ENCODE measurements at regions not wholly inside any gene's neighbourhood (a gene's known extent, or its start where the extent isn't known, plus 50 kb on each side); places are given as distances from the start of the nearest gene placed in this dataset.
A peak's percentile ranks its signal among the peaks of the same experiment; 100 is the strongest.

- TF ChIP-seq ZHX1 (conservative IDR thresholded peaks at IDR 0.05; ENCODE audit: low read length), result no peak
- 0 out of 2 replicates have a peak, but pooled peaks have one; percentile 46 for TF ChIP-seq EZH2 (IDR thresholded peaks at IDR 0.05; ENCODE audit: borderline replicate concordance, low read depth, low read length)
- TF ChIP-seq POLR2A (conservative IDR thresholded peaks at IDR 0.05), result no peak
- peak; percentile 45; the same call in 1 of the 2 replicates for TF ChIP-seq L3MBTL2 (IDR thresholded peaks at IDR 0.05)
- no peak for TF ChIP-seq NFYB (IDR thresholded peaks at IDR 0.05; ENCODE audit: extremely low read depth, insufficient read length)
Measured at GRCh38 chr12:124184456-124184855, 110.4 kb upstream of the RFLNA start (continued).

GRCh38 chr12:124185971-124186686 is 108.8 kb upstream of the RFLNA start:
- intact Hi-C loops (cut with micrococcal nuclease) (no loop called here), in situ Hi-C loops (cut with MboI) (no loop called here)
- H3K9ac ChIP-seq (ENCODE audit: insufficient read depth in 1 of 2, low read depth in 2 of 2, low read length in 2 of 2), result no peak overlapping the region
- no TSS peak for BruUV-seq (replicated peaks)
- H3K4me3 ChIP-seq, result no peak overlapping the region
- H3K4me2 ChIP-seq (ENCODE audit: insufficient read depth, low read length), result no peak overlapping the region
- FAIRE-seq (no peak), DNase-seq (ENCODE audit: extremely low read depth in 1 of 4, low spot score in 3 of 4) (no peak), ATAC-seq (no peak)
- peaks cover 32 to 56% of the 10 kb centered on the region in 2 experiments for H3K27me3 ChIP-seq (ENCODE audit: control insufficient read depth in 2 of 2, insufficient read depth in 2 of 2, low read length in 2 of 2)
- ChIA-PET POLR2A (interaction anchor here (0.5 kb wide), 1 partner anchor 485 kb away, joined by 3 read pairs; no protein-coding TSS in a partner anchor), CTCF (ENCODE audit: low intra/inter-chr PET ratio) (no interaction called here)
- no peaks in the 10 kb centered on the region for H3K79me2 ChIP-seq (ENCODE audit: control insufficient read depth, insufficient read depth, low read length)
- no peak overlapping the region for H2AFZ ChIP-seq (ENCODE audit: low read depth, low read length)
- H4K20me1 ChIP-seq (replicated peaks; ENCODE audit: control insufficient read depth, insufficient read depth, low read length), result peaks cover 3% of the 10 kb centered on the region; the same call in 1 of the 2 replicates
- 9% methylated on average over 14 of the region's 15 CpGs for WGBS (ENCODE audit: insufficient coverage, low coverage, missing lambda C conversion rate)
- no peaks in the 10 kb centered on the region for H3K9me3 ChIP-seq (replicated peaks; ENCODE audit: control insufficient read depth, insufficient read depth, low read depth, low read length)
- H3K36me3 ChIP-seq (ENCODE audit: control insufficient read depth, insufficient read depth, low read length), result no peaks in the 10 kb centered on the region
- H3K27ac ChIP-seq (ENCODE audit: extremely low read depth, low read depth, low read length), result no peak overlapping the region
- H3K4me1 ChIP-seq (replicated peaks in 1 of 2; ENCODE audit: control insufficient read depth in 2 of 2, insufficient read depth in 2 of 2, low read length in 2 of 2), result peaks cover 3 to 17% of the 10 kb centered on the region in 2 experiments; a peak in 3 of 5 replicates
- H3K9me1 ChIP-seq (ENCODE audit: control insufficient read depth, insufficient read depth, low read length), result no peaks in the 10 kb centered on the region
- TF ChIP-seq TCF15 (CRISPR knock-in tag; IDR thresholded peaks at IDR 0.05) (no peak), ZFX (CRISPR knock-in tag; IDR thresholded peaks at IDR 0.05) (no peak), ZNF764 (CRISPR knock-in tag; IDR thresholded peaks at IDR 0.05; ENCODE audit: low read depth) (no peak), WHSC1 (IDR thresholded peaks at IDR 0.05; ENCODE audit: low read length) (no peak), POU5F1 (IDR thresholded peaks at IDR 0.05; ENCODE audit: borderline replicate concordance, low read depth, low read length, partially characterized antibody) (no peak), USF1 (CRISPR knock-in tag; IDR thresholded peaks at IDR 0.05) (no peak), TEAD4 (IDR thresholded peaks at IDR 0.05; ENCODE audit: low read length) (no peak), TEAD4 (CRISPR knock-in tag; IDR thresholded peaks at IDR 0.05; ENCODE audit: borderline replicate concordance) (no peak), FOSL1 (tag; conservative IDR thresholded peaks at IDR 0.05) (no peak), MCM2 (IDR thresholded peaks at IDR 0.05; ENCODE audit: low read depth) (no peak), DDX20 (tag; IDR thresholded peaks at IDR 0.05; ENCODE audit: low read depth) (no peak), LEF1 (IDR thresholded peaks at IDR 0.05) (no peak), GATAD2B (IDR thresholded peaks at IDR 0.05; ENCODE audit: borderline replicate concordance) (no peak)
